DMS 273 (cell line): ENCODE measurements at regions not wholly inside any gene's neighbourhood (a gene's known extent, or its start where the extent isn't known, plus 50 kb on each side); places are given as distances from the start of the nearest gene placed in this dataset.
"Not testable (repeated sequence)": the region's sequence is repeated elsewhere in the genome, so short reads cannot be mapped to it uniquely, and the experiment has no call there.

Experiments
- DNase-seq: peaks from one replicate; lab custom pipeline; 2025; ENCODE audit not compliant: unreplicated experiment; lab: John Stamatoyannopoulos, UW

GRCh38 chr12:59365133-59365532, 230.7 kb upstream of the SLC16A7 start:
- no peak for DNase-seq

- no peak for DNase-seq
Observed at GRCh38 chr12:59357811-59358210, 238.0 kb upstream of the SLC16A7 start.

- not testable (repeated sequence) for DNase-seq
Observed at GRCh38 chr12:59346248-59346647, 249.6 kb upstream of the SLC16A7 start.

GRCh38 chr12:59345406-59345805, 250.4 kb upstream of the SLC16A7 start:
- no peak for DNase-seq

- DNase-seq, result no peak
Observed at GRCh38 chr12:59344224-59344623, 251.6 kb upstream of the SLC16A7 start.

- no peak for DNase-seq
Observed at GRCh38 chr12:59329462-59329861, 266.4 kb upstream of the SLC16A7 start.

GRCh38 chr12:59328395-59329075, 267.3 kb upstream of the SLC16A7 start:
- not testable (repeated sequence) for DNase-seq

GRCh38 chr12:59326457-59326856, 269.4 kb upstream of the SLC16A7 start:
- DNase-seq, result not testable (repeated sequence)

- DNase-seq, result peak; percentile 53
Observed at GRCh38 chr12:59322473-59322872, 273.4 kb upstream of the SLC16A7 start.

- no peak for DNase-seq
Observed at GRCh38 chr12:59321278-59321677, 274.6 kb upstream of the SLC16A7 start.

GRCh38 chr12:59320112-59320511, 275.7 kb upstream of the SLC16A7 start:
- no peak for DNase-seq

GRCh38 chr12:59318940-59319339, 276.9 kb upstream of the SLC16A7 start:
- DNase-seq, result no peak

- no peak for DNase-seq
Observed at GRCh38 chr12:59317598-59317997, 278.2 kb upstream of the SLC16A7 start.

GRCh38 chr12:59316938-59317337, 278.9 kb upstream of the SLC16A7 start:
- DNase-seq, result no peak

GRCh38 chr12:59316354-59316753, 279.5 kb upstream of the SLC16A7 start:
- DNase-seq, result not testable (repeated sequence)

- DNase-seq, result no peak
Observed at GRCh38 chr12:59314209-59314608, 281.6 kb upstream of the SLC16A7 start.

- DNase-seq, result no peak
Observed at GRCh38 chr12:59304077-59304721, 291.6 kb upstream of the SLC16A7 start.

- DNase-seq, result peak; percentile 63
Observed at GRCh38 chr12:59298296-59298695, 297.5 kb upstream of the SLC16A7 start.

GRCh38 chr12:59294221-59294620, 301.6 kb upstream of the SLC16A7 start:
- DNase-seq, result no peak

GRCh38 chr12:59282999-59283398, 312.8 kb upstream of the SLC16A7 start:
- no peak for DNase-seq

GRCh38 chr12:59273561-59273960, 322.3 kb upstream of the SLC16A7 start:
- DNase-seq, result not testable (repeated sequence)

- no peak for DNase-seq
Observed at GRCh38 chr12:59268295-59268809, 327.5 kb upstream of the SLC16A7 start.
